H1 (cell line): ENCODE measurements at regions not wholly inside any gene's neighbourhood (a gene's known extent, or its start where the extent isn't known, plus 50 kb on each side); places are given as distances from the start of the nearest gene placed in this dataset.

Experiments
- NRF1 ChIP-seq: IDR thresholded peaks from 2 replicates; pipeline ENCODE4 v1.6.1; 2011; ENCODE audit warnings: mild to moderate bottlenecking, low read depth, low read length, improper control_type of control experiment
- RAD21 ChIP-seq, 2 experiments: IDR thresholded peaks in 1 of 2; conservative IDR thresholded peaks in 1 of 2; 2 replicates each; pipeline ENCODE4 v1.6.1; 2011; ENCODE audit warnings: low read depth in 2 of 2, low read length in 2 of 2, improper control_type of control experiment in 1 of 2, inconsistent platforms in 1 of 2, mild to moderate bottlenecking in 1 of 2, moderate library complexity in 1 of 2
- TF ChIP-seq, protein P1 (sequence below), 3 experiments: IDR thresholded peaks; 1 replicate in 2 of 3; 2 replicates in 1 of 3; pipeline versions ENCODE4 v1.5.1 to v1.6.1; 2011; ENCODE audit warnings: low read length in 3 of 3, mild to moderate bottlenecking in 3 of 3, inconsistent platforms in 2 of 3, low read depth in 1 of 3, moderate library complexity in 1 of 3; ENCODE audit not compliant: insufficient read depth in 1 of 3; ENCODE audit errors: control extremely low read depth in 1 of 3

DNA sequence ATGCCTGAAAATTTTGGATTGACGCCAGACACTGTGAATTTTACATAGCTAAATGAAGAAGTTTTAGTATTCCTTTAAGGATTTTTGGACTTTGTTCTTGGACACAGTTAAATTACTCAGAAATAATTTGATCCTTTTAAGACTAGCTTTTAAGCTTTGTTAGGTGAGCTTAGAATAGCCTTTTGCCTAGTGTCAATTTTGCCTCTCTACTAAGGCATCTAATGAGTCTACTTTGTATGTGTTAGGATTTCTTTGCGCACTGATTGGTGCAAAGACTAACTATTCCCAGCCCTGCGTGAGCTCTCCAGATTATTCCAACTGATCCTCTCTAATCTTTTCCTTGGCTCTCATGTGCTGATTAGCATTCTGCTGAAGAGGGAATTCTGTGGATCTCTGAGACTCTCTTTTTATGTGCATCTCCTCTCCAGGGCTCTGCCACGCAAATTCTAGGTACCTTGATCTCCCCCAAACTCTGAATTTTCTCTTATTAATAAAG is 128.1 kb upstream of the BCL9 start:
- TF ChIP-seq RAD21 (IDR thresholded peaks at IDR 0.05 in 1 of 2, conservative IDR thresholded peaks at IDR 0.05 in 1 of 2; ENCODE audit: low read depth in 2 of 2, low read length in 2 of 2): no peak
- TF ChIP-seq, protein P1, sequence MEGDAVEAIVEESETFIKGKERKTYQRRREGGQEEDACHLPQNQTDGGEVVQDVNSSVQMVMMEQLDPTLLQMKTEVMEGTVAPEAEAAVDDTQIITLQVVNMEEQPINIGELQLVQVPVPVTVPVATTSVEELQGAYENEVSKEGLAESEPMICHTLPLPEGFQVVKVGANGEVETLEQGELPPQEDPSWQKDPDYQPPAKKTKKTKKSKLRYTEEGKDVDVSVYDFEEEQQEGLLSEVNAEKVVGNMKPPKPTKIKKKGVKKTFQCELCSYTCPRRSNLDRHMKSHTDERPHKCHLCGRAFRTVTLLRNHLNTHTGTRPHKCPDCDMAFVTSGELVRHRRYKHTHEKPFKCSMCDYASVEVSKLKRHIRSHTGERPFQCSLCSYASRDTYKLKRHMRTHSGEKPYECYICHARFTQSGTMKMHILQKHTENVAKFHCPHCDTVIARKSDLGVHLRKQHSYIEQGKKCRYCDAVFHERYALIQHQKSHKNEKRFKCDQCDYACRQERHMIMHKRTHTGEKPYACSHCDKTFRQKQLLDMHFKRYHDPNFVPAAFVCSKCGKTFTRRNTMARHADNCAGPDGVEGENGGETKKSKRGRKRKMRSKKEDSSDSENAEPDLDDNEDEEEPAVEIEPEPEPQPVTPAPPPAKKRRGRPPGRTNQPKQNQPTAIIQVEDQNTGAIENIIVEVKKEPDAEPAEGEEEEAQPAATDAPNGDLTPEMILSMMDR (IDR thresholded peaks at IDR 0.05; ENCODE audit: control extremely low read depth in 1 of 3, insufficient read depth in 1 of 3, low read depth in 1 of 3, low read length in 3 of 3): no peak
- no peak for TF ChIP-seq NRF1
